ENCODE measurements at regions not wholly inside any gene's neighbourhood (a gene's known extent, or its start where the extent isn't known, plus 50 kb on each side); places are given as distances from the start of the nearest gene placed in this dataset.
"Not testable (repeated sequence)": the region's sequence is repeated elsewhere in the genome, so short reads cannot be mapped to it uniquely, and the experiment has no call there.

GRCh38 chr14:27721760-27722159 lies 1044.8 kb upstream of the FOXG1 start:
- Histone ChIP-seq H3K4me3 (ENCODE audit: low read depth, low read length) (no peak overlapping the region), H3K27me3 (ENCODE audit: control insufficient read depth, insufficient read depth, low read length) (no peaks in the 10 kb centered on the region), H3K36me3 (ENCODE audit: control insufficient read depth, insufficient read depth, low read length) (no peaks in the 10 kb centered on the region)
- TF ChIP-seq CTCF (IDR thresholded peaks at IDR 0.05; ENCODE audit: insufficient read depth, low read length, poor library complexity, severe bottlenecking): no peak
- no peak for DNase-seq (ENCODE audit: low read depth)

- TF ChIP-seq CTCF (IDR thresholded peaks at IDR 0.05; ENCODE audit: insufficient read depth, low read length, poor library complexity, severe bottlenecking): no peak
- no peak for DNase-seq (ENCODE audit: low read depth)
- H3K4me3 ChIP-seq (ENCODE audit: low read depth, low read length): no peak overlapping the region
- no peaks in the 10 kb centered on the region for H3K36me3 ChIP-seq (ENCODE audit: control insufficient read depth, insufficient read depth, low read length)
- no peaks in the 10 kb centered on the region for H3K27me3 ChIP-seq (ENCODE audit: control insufficient read depth, insufficient read depth, low read length)
Observed at GRCh38 chr14:27725482-27725881, 1041.1 kb upstream of the FOXG1 start.

- DNase-seq (ENCODE audit: low read depth): no peak
- TF ChIP-seq CTCF (IDR thresholded peaks at IDR 0.05; ENCODE audit: insufficient read depth, low read length, poor library complexity, severe bottlenecking): no peak
- Histone ChIP-seq H3K36me3 (ENCODE audit: control insufficient read depth, insufficient read depth, low read length) (no peaks in the 10 kb centered on the region), H3K27me3 (ENCODE audit: control insufficient read depth, insufficient read depth, low read length) (no peaks in the 10 kb centered on the region), H3K4me3 (ENCODE audit: low read depth, low read length) (no peak overlapping the region)
Observed at GRCh38 chr14:27727251-27727770, 1039.3 kb upstream of the FOXG1 start.

GRCh38 chr14:27730204-27730603 lies 1036.4 kb upstream of the FOXG1 start:
- no peak for TF ChIP-seq CTCF (IDR thresholded peaks at IDR 0.05; ENCODE audit: insufficient read depth, low read length, poor library complexity, severe bottlenecking)
- Histone ChIP-seq H3K27me3 (ENCODE audit: control insufficient read depth, insufficient read depth, low read length) (no peaks in the 10 kb centered on the region), H3K4me3 (ENCODE audit: low read depth, low read length) (no peak overlapping the region), H3K36me3 (ENCODE audit: control insufficient read depth, insufficient read depth, low read length) (no peaks in the 10 kb centered on the region)
- no peak for DNase-seq (ENCODE audit: low read depth)

- Histone ChIP-seq H3K27me3 (ENCODE audit: control insufficient read depth, insufficient read depth, low read length) (no peaks in the 10 kb centered on the region), H3K4me3 (ENCODE audit: low read depth, low read length) (no peak overlapping the region), H3K36me3 (ENCODE audit: control insufficient read depth, insufficient read depth, low read length) (no peaks in the 10 kb centered on the region)
- no peak for TF ChIP-seq CTCF (IDR thresholded peaks at IDR 0.05; ENCODE audit: insufficient read depth, low read length, poor library complexity, severe bottlenecking)
- no peak for DNase-seq (ENCODE audit: low read depth)
Observed at GRCh38 chr14:27739657-27740156, 1026.9 kb upstream of the FOXG1 start.

- no peaks in the 10 kb centered on the region for H3K36me3 ChIP-seq (ENCODE audit: control insufficient read depth, insufficient read depth, low read length)
- no peaks in the 10 kb centered on the region for H3K27me3 ChIP-seq (ENCODE audit: control insufficient read depth, insufficient read depth, low read length)
- DNase-seq (ENCODE audit: low read depth): no peak
- H3K4me3 ChIP-seq (ENCODE audit: low read depth, low read length): no peak overlapping the region
- no peak for TF ChIP-seq CTCF (IDR thresholded peaks at IDR 0.05; ENCODE audit: insufficient read depth, low read length, poor library complexity, severe bottlenecking)
Observed at GRCh38 chr14:27750114-27750513, 1016.5 kb upstream of the FOXG1 start.

- not testable (repeated sequence) for H3K27me3 ChIP-seq (ENCODE audit: control insufficient read depth, insufficient read depth, low read length); DNase-seq (ENCODE audit: low read depth); H3K36me3 ChIP-seq (ENCODE audit: control insufficient read depth, insufficient read depth, low read length); H3K4me3 ChIP-seq (ENCODE audit: low read depth, low read length)
Observed at GRCh38 chr14:27757642-27758041, 1008.9 kb upstream of the FOXG1 start.

GRCh38 chr14:27760367-27760766 lies 1006.2 kb upstream of the FOXG1 start:
- not testable (repeated sequence) for H3K4me3 ChIP-seq (ENCODE audit: low read depth, low read length); DNase-seq (ENCODE audit: low read depth); H3K27me3 ChIP-seq (ENCODE audit: control insufficient read depth, insufficient read depth, low read length); H3K36me3 ChIP-seq (ENCODE audit: control insufficient read depth, insufficient read depth, low read length)

Data from kidney epithelial cell (primary cell).